ENCODE measurements at regions not wholly inside any gene's neighbourhood (a gene's known extent, or its start where the extent isn't known, plus 50 kb on each side); places are given as distances from the start of the nearest gene placed in this dataset.

DNA sequence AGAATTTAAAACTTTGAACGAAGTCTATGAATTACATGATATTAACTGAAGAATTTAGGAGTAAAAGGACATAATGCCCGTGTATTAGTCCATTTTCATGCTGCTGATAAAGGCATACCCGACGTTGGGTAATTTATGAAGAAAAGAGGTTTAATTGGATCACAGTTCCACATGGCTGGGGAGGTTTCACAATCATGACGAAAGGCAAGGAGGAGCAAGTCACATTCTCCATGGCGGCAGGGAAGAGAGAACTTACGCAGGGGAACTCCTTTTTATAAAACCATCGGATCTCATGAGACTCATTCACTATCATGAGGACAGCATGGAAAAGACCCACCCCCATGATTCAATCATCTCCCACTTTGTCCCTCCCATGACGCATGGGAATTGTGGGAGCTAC lies 210.6 kb downstream of the CD83 start:
- DNase-seq (ENCODE audit: low read depth), result no peak

DNA sequence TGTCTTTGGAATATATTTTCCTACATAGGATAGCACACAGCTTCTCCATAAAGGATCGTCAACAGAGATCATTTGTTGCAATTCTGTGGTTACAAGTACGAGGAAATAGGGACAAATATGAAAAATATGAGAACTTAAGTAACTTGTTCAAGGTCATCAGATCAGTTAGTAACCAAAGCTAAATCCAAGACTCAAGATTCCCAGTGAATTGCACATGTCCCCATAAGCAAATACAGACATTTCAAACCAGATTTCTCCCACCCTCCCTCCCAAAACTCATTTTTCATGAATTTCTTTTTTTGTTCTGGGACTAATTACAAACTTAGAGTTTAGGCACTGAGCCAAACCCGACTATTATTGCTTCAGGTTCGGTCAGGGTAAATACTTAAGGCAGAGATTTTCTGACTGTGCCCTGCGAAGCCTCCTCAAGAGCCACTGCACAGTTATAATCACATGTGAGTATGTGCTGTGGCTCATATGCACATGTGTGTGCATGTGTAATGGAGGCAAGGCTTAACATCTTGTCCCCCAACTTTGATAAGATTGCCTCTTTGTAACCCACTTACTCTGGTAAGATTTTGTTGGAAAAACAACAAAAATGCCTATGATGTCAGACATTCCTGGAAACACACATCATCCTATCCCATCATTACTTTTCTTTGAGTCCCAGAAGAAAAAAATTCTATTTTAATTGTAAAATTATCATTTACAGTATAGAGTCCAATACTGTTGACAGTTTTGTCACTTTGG lies 216.2 kb downstream of the CD83 start:
- no peak for DNase-seq (ENCODE audit: low read depth)

DNA sequence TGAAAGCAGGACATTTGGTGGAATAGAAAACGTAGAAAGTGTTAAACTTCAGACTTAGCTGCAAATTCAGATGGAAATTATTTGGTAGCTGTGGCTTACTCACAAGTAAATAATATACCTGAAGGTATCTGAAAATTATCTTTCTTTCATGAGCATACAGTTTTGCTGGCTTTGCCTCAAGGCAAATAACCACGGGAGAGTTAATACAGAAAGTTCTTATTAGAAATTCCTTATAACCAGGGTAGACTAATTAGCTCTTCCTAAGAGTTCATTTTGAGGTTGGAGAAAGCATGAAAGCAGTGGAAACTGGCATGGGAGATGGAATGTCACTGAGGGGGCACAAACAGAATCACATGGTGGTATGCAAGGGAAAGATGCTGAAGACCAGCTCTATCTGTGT lies 217.5 kb downstream of the CD83 start:
- DNase-seq (ENCODE audit: low read depth), result no peak

GRCh38 chr6:14337152-14337551 lies 219.6 kb downstream of the CD83 start:
- no peak for DNase-seq (ENCODE audit: low read depth)

DNA sequence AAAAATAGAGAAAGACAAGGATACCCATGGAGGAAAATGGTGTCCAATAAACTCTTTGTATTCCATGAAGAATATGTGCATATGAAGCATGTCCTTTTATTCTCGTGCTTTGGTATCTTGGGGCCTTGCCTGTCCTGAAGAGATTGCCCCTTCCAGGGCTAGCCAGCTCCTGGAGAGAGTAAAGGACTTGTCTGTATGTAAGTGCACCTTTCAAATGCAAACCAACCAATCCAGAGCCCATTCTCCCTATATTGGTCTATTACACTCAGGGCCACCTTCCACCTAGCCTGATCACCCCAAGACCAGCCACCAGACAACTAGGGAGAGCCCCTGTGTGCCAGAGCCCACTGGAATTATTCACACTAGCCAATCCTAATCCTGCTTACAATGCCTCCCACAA lies 221.6 kb downstream of the CD83 start:
- DNase-seq (ENCODE audit: low read depth), result no peak

- no peak for DNase-seq (ENCODE audit: low read depth)
These were observed 222.4 kb downstream of the CD83 start for GRCh38 chr6:14339711-14340584.

DNA sequence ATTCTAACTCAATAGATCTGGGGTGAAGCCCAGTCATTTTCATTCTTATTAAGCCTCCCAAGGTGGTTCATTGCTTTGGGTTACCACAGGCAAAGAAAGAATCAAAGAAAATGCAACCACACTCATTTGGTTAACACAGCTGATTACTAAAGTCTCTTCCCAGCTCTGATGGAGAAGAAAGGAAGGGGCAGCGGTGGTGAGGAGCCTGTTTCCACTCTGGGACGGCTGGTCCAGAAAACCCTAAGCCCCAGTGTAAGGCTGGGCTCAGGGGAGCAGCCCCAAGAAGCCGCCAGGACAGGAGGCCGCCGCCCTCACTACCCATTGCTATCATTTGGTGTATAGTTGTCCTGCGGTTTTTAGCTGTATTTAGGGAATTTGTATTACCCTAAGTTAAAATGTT lies 226.9 kb downstream of the CD83 start:
- no peak for DNase-seq (ENCODE audit: low read depth)

GRCh38 chr6:14348389-14348788 lies 230.8 kb downstream of the CD83 start:
- DNase-seq (ENCODE audit: low read depth), result no peak

GRCh38 chr6:14349507-14349906 lies 231.9 kb downstream of the CD83 start:
- no peak for DNase-seq (ENCODE audit: low read depth)

- no peak for DNase-seq (ENCODE audit: low read depth)
These were observed 232.6 kb downstream of the CD83 start for GRCh38 chr6:14350210-14350609.

DNA sequence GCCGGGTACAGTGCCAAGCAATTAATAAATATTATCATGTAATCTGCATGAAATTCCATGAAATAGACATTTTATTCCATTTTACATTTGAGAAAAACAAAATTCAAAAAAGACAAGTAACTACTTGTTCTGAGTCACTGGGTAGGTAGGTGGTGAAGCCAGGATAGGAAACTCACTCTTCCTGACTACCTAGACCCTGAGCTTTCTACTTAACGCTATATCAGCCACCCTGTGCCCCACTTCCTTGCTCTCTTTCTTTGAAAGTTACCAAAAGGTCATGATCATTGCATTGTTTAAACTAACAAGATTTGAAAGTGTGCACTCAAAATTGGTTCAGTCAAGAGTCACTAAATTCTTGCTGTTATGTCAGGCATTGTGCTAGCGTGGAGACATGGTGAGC lies 235.7 kb downstream of the CD83 start:
- no peak for DNase-seq (ENCODE audit: low read depth)

GRCh38 chr6:14353798-14354197 lies 236.2 kb downstream of the CD83 start:
- no peak for DNase-seq (ENCODE audit: low read depth)

GRCh38 chr6:14354919-14355572 lies 237.5 kb downstream of the CD83 start:
- peak; percentile 91 for DNase-seq (ENCODE audit: low read depth)

DNA sequence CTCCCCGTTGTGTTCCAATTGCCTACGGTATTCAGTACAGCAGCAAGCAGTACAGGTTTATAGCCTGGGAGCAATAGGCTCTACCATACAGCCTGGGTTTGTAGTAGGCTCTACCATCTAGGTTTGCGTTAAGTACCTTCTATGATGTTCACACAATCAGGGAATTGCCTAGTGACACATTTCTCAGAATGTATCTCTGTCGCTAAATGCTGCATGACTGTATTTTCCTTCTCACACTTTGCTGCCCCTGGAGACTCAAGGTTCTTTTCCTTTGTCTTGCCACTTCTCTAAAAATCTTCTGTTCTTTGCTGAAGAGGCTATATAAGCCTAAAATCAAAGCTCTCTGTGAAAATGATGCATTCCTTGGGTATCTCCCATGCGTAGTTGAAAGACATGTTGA lies 241.9 kb downstream of the CD83 start:
- DNase-seq (ENCODE audit: low read depth), result no peak

DNA sequence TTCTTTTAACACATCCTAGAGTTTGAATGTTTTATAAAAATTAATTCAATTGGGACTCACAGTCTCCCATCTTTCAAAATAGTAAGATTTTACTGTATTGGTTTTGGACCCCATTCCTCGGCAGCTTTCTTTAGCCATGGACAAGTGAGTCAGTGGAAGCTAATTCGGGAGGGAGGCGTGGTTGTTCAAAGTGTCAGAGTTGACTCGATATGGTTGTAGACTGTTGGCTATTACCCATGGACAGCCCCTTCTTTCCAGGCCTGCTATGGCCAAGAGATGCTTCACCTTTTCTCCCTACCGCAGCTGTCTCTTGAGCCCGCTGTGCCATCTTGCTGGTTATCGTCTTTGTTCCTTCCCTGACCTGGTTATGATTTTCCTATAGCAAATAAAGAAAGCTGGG lies 243.0 kb downstream of the CD83 start:
- no peak for DNase-seq (ENCODE audit: low read depth)

- DNase-seq (ENCODE audit: low read depth), result no peak
These were observed 243.7 kb downstream of the CD83 start for GRCh38 chr6:14361297-14361696.

GRCh38 chr6:14361956-14362587 lies 244.5 kb downstream of the CD83 start:
- no peak for DNase-seq (ENCODE audit: low read depth)

DNA sequence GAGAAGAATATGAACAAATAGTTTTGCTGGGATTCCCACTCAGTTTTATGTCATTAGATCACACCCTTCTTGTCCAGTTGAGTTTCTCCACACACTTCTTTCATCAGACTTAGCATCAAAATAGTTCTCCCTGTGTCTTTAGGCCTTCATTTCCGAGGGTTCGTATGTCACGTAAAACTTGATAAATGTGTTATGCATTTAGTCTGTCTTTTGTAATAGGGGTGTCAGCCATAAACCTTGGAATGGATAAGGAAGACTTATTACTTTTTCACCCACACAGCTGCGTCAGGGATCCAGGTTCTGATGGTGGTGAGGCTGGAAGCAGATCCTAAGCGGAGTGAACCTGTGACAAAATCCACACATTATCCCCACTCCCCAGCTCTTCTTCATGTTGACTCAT lies 246.8 kb downstream of the CD83 start:
- DNase-seq (ENCODE audit: low read depth), result no peak

DNA sequence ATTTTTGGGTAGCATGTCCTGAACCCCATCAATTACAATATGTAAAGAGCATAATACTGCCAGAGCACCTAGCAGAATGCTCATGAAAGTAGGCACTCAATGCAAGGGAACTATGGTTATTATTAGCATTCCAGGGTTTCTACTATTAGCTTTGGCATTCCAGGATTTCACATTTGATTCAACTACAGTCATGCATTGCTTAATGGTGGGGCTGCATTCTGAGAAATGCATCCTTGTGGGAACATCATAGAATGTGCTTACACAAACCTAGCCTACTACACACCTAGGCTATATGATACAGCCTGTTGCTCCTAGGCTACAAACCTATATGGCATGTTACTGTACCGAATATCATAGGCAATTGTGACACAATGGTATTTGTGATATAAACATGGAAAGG lies 247.8 kb downstream of the CD83 start:
- DNase-seq (ENCODE audit: low read depth), result no peak

GRCh38 chr6:14366315-14366714 lies 248.7 kb downstream of the CD83 start:
- DNase-seq (ENCODE audit: low read depth), result no peak

DNA sequence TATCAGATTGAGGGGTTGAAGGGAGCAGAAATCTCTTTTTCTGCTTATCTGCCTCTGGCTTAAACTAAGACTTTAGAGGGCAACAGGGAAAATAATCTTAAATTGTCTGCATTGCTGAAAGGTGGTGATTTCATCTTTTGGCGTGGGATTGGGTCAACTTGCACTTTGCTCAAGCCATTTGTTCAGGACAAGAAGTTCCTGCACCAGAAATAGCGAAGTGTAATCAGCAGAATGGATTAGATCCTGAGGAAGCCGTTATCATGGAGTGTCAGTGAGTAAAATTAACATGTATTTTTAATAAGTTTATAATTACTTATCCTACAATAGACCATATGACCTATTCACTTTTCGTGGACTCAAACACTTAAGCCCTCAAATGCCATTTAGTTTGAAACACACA lies 249.3 kb downstream of the CD83 start:
- DNase-seq (ENCODE audit: low read depth), result no peak

GRCh38 chr6:14367296-14367695 lies 249.7 kb downstream of the CD83 start:
- DNase-seq (ENCODE audit: low read depth), result no peak

DNA sequence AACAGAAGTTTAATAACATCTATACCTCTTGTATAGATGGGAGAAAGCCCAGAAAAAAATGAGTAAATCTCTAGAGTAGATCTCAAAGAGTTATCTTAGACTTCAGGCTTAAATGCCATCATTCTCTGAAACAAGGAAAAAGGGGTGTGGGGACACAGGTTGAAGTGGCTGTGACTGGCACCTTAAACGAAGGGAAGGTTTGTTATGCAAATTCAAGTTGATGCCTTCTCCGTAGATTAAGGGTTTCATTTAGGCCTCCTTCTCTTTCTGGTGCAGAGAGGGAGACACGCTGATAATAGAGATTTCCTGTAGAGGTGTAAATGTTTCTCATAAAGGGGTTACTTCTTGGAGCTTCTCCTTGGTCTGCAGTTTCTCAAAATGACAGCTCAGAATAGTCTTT lies 252.1 kb downstream of the CD83 start:
- DNase-seq (ENCODE audit: low read depth), result no peak
